GM10266 (cell line): ENCODE measurements at regions not wholly inside any gene's neighbourhood (a gene's known extent, or its start where the extent isn't known, plus 50 kb on each side); places are given as distances from the start of the nearest gene placed in this dataset.

Source experiments
- DNase-seq: peaks from one replicate; pipeline ENCODE4 v3.0.0; 2012; ENCODE audit errors: extremely low spot score
- CTCF ChIP-seq: IDR thresholded peaks from 2 replicates; pipeline ENCODE4 v1.5.1; 2012; ENCODE audit warnings: mild to moderate bottlenecking, low read depth; ENCODE audit not compliant: control insufficient read depth, insufficient read depth; ENCODE audit errors: missing control alignments

- no peak for TF ChIP-seq CTCF
- no peak for DNase-seq
These were observed 466.2 kb downstream of the SOX6 start for GRCh38 chr11:15890031-15890713.

- DNase-seq = no peak
- TF ChIP-seq CTCF = no peak
These were observed 463.3 kb downstream of the SOX6 start for GRCh38 chr11:15893080-15893492.

- TF ChIP-seq CTCF = no peak
- DNase-seq = no peak
These were observed 460.3 kb downstream of the SOX6 start for GRCh38 chr11:15896026-15896425.

- no peak for DNase-seq
- no peak for TF ChIP-seq CTCF
These were observed 459.8 kb downstream of the SOX6 start for GRCh38 chr11:15896530-15896929.

GRCh38 chr11:15897211-15897960 is 459.0 kb downstream of the SOX6 start:
- DNase-seq = no peak
- TF ChIP-seq CTCF = no peak

GRCh38 chr11:15901054-15901453 is 455.3 kb downstream of the SOX6 start:
- no peak for TF ChIP-seq CTCF
- DNase-seq = no peak

- TF ChIP-seq CTCF = no peak
- DNase-seq = no peak
These were observed 454.6 kb downstream of the SOX6 start for GRCh38 chr11:15901790-15902189.
